T follicular helper cell (primary cell): ENCODE measurements at regions not wholly inside any gene's neighbourhood (a gene's known extent, or its start where the extent isn't known, plus 50 kb on each side); places are given as distances from the start of the nearest gene placed in this dataset.

ENCODE experiments used
- DNase-seq: peaks from one replicate; pipeline ENCODE4 v3.0.0-alpha.2; 2020; ENCODE audit warnings: low read depth

DNA sequence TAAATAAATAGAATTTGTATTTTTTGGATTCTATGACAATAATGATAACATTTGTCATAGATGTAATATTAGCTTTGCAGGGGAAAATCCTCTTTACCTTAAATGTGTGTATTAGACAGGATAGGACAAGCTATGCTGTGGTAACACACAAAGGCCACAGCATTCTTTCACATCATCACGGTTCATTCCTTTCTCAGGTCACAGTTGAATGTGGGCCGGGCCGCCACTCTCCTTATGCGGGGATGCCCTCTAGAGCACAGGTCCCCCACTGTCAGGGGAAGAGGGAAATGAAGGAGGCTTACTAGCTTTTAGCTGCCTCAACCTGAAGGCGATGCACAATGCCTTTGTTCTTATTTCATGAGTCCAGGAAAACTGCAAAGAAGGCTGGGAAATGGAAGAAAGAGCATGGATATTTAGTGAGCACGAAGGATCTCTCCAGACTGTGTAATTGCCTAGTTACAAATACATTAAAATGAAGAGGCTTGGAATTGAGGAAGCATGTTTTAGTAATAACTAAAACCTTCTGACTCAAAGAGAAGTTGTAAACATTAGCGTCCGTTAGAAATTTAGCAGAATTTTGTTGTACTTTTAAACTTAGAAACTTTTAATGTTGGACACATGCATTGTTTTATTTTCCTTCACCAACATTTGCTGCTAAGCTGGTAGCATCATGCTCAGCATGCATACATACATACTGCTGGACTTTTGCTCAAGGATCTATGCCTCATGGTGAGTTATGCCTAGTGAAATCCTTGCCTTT, 248.9 kb upstream of the FOXQ1 start:
- no peak for DNase-seq

DNA sequence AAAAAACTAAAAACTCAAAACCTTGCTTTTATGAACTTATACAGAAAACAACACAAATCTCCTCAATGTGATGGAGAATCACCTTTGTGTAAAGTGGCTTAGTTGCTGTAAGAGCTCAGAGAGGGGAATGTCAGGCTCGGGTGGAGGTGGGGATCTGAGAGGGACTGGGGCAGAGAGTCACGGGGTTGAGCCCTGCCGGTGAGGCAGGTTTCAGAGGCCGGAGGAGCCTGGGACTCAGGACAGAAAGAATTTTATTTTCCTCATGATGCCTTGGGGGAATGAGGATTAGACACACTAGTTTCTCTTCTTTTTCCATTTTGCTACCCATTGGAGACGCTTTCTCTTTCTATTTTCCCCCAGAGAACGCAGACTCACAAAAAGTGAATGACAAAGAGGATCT, 252.3 kb upstream of the FOXQ1 start:
- DNase-seq: no peak

DNA sequence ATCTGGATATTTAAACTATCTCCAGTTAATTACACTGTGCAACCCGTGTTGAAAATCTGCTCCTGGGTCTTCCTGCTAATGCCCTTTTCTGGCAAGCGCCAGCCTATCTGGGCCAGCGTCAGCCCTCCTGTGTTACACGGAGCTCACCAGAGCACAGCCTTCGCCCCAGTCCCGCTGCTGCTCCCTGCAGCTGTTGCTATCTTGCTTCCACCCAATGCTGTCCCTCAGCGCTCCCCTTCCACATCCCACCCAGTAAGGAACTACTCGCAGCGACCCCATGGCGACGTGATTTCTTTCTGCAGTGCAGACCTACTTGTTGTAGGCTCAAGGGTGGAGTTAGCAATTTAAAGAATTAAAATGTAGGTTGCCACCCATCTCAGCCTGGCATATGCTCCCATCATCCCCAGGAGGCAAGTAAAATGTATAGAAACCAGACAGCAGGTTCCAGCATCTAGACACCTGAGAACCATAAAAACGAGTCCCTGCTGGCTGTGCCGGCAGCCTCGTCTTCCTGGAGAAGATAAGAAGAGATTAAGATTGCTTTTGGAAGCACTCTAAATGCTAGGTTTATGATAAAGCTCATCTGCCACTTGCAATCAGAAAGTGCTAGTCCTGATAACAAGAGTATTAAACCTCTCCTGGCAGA, 254.3 kb upstream of the FOXQ1 start:
- no peak for DNase-seq

DNA sequence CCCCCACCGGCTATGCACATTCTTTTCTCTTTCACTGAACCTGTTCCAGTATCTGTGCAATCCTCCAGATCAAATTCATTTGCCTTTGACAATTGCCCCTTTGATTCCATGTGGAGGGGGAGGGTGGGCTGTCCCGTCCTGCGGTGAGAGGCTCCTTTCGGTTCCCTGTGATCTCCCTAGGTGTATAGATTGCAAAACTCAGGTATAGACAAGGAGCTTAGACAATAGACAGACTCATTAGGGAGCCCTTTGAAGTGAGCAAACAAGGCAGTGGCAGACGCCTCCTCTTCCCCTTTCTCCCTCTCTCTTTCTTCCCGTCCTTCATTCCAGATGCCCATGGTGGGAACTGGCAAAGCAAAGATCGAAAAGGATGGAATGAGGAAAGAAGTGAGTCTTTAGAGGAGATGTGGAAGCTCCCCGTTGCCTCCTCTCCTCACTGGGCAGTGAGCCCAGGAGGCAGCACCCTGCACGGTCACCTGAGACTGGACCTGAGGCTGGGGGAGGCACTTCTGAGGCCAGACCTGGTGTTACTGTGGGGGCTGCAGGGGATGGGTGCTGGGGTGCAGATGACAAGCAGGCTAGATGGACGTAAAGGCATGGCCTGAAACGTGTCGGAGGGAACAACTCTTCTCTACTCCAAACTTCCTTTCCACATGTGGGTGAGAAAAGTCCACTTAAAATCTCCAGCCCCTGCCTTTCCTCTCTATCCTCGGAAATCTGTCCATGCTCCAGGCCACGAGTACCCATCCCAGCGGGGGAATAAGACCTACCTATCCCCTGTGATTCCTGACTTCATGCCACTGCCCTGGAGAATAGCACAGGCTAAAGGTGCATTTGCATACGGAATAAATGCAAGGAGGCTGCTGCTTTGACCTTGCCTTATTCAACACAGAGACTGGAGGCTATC, 256.6 kb upstream of the FOXQ1 start:
- no peak for DNase-seq

DNA sequence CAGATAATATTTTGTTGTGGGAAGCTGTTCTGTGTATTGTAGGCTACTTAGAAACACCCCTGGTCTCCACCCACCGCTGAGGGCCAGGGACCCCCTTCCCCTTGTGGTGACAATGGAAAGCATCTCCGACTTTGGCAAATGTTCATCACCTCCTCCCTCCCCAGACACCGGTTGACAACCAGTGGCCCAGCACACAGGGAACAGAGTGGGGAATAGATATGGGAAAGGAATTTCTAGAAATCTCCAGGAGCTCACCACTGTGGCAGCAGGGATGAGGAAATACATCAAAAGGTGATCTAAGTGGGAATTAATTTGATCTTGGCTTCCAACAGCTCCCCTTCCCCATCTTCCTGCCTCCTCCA, 257.3 kb upstream of the FOXQ1 start:
- DNase-seq: no peak

DNA sequence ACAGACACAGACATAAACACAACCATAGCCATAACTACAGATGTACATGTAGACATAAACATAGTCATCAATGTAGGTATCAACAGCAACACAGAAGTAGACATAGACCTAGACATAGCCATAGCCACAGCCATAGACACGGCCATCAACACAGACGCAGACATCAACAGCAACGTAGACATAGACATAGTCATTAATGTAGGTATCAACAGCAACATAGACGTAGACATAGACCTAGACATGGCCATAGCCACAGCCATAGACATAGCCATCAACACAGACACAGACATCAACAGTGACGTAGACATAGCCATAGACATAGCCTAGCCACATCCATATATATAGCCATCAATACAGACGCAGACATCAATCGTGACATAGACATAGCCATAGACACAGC, 258.3 kb upstream of the FOXQ1 start:
- DNase-seq: no peak

DNA sequence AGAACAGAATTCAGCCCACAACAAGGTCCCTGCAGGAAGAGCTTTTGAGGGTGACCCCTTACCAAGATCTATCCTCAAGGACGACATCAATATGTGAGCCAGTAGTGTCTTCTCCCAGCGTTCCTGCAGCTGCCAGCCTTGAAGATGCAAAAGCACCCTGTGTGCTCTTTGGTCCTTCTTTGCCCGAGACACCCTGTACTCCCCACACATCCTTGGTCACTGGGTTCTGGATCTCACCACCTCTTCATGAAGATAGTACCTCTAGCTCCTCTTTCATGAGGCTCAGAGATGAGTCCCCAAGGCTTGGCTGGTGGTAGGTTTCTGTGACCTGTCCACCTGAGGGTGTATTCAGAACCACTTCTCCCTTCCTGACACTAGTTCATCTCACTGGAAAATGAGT, 259.6 kb upstream of the FOXQ1 start:
- no peak for DNase-seq

DNA sequence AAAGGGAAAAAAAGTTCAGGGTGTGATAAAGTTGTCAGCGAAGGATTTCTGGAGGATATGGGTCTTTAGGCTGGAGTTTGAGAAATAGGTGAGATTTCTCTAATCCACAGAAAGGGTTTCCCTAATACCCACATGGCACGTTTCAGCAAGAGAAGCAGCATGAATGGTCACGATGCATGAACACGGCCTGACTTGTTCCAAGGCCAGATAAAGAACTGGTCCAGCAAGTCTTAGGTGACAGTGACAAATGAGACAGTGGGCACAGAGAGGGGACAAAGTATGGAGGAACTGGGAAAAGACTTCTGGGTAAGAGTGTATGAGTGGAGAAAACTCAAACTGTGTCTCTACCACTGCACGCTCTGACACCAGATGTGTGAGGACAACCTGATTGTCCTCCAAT, 262.0 kb upstream of the FOXQ1 start:
- DNase-seq: no peak

DNA sequence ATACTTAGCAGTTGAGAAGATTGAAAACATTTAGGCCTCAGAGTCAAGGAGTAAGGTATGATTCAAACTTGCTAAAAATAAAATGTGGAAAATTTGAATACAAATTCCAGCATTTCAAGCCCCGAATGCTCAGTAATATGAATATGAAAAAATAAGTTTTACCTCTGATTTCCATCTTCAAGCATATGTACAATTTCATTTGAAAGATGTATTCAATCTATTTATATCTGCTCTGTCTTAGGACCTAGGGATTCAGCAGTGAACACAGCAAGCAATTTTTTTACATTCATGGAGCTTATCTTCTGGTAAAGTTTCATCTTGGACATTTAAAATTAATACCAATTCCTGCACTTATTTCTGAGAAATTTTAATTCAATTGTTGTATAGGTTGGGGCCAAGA, 262.7 kb upstream of the FOXQ1 start:
- no peak for DNase-seq

DNA sequence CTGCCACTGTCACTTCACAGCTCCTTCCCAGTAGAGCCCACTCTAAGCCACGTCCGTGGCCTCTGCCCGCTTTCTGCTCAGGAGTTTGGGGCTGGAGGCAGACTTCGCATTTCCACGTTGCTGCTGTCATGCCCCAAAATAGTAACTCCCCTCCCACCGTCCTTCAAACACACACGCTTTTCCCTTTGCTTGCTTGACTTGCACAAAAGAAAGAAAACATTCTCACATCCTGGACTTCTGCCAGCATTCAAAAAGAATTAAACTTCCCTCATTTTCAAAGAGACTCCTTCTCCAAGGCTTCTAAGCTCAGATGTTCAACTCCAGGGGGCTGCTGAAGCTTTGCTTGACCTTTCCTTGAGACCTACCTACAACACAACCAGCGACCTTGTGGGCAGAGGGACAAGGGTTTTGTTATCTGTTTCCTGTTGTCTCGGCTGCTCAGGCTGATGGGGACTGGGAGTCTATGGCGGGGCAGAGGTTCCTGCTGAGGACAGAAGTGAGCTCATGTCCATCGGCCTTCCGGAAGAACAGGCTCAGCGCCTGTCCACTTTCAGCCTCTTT, 263.8 kb upstream of the FOXQ1 start:
- DNase-seq: no peak

DNA sequence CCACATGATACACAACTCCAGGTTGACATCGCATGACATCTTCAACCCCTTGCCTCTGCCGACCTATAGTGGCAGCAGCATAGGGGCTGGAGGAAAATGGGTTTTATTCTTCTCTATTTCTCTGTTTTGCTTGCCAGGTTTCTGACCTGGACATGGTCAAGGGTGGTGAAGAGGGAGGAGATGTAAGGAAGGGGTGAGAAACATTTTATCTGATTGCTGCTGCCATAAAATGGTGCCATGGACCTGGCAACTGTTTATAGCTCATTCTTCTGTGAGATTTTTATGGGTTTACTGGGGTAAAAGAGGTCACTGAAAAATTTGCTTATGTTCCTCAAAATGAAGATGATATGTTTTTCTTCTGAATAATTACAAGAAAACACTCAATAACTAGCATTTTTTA, 266.7 kb upstream of the FOXQ1 start:
- DNase-seq: no peak

DNA sequence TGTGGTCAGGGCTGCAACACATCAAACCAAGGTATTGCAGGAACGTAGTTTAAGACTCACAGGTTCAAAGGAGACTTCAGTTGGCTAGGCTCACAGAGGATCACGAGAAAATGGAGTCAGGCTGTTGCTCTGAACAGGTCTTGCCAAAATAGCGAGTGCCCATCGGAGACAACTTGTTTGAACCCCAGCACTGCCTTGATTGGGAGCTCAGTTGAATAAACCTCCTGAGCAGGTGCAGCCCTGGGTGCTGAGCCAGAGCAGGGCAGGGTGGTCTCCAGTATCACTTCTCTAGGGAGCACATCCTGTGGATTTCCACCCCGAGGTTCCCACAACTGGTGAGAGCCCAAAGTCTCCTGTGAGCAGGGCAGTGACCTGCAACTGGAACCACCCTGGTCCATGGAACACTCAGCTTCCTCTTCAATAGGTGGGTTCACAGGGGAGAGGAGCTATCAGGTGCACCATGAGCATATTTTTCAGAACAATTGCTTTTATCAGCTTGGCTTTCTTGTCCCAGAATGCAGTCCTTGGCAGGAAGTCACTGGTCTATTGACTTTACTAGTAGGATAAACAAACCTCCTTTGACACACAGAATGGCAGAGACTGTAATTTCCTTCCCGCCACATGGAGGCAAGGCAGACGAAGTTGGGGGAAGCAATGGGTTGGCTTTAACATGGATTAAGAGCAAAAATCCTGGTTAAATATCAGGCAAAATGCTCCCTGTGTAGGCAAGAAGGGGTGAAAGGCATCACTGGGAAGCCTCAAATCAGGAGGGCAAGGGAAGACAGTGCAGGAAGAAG, 267.7 kb upstream of the FOXQ1 start:
- no peak for DNase-seq

DNA sequence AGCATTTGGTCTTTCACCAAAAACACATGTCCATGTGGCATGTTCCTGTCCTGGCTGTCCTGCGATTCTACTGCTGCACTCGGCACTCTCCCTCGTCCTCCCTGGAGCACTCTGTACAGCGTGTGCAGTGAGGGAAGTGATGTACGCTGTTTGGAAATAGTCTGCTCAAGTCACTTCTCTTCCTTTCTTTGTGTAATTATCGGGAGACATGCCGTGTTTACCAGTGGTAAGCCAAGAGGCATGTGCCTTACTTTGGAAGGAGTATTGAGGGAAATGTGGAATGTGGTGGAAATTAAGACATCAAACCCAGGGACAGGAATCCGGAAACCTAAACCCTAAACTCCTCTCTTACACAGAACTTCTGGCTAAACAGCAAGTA, 268.5 kb upstream of the FOXQ1 start:
- DNase-seq: no peak

DNA sequence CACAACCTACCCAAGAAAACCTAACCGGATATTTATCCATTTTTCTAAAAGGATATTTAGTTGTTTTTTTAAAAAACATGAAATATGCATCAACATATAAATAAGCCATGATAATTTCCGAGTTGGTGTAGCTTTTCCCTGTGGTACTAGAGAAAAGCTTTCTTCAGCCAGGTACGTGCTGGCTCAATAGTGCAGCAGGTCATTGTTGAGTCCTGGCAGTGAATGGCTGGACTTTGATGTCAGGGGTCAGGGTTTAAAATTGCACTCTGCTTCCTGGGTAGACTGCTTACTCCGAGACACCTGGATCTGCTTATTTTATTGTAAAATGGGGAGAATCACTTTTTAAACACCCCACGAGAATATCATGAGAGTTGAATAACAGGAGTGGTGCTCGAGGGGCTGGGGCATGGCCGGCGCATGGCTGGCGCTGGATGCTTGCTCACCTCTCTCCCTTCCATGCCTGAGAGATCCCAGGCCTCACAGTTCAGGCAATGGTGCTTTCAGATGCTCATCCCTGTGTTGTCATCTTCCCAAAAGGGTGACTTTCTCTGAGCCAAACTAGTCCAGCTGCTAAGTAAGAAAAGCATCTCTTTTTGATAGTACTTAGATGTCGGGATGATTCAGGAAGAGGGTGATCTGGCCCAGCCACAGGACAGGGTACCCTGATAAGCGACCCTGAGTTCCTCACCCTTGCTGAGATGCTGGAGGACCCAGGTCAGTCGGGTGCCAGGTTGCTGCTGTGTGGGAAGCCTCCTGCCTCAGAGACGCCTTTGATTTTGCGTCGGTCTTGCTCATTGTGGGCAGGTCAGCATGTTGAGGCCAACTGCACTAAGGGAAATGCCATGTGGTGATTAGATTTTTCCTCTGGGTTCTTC, 269.1 kb upstream of the FOXQ1 start:
- no peak for DNase-seq

DNA sequence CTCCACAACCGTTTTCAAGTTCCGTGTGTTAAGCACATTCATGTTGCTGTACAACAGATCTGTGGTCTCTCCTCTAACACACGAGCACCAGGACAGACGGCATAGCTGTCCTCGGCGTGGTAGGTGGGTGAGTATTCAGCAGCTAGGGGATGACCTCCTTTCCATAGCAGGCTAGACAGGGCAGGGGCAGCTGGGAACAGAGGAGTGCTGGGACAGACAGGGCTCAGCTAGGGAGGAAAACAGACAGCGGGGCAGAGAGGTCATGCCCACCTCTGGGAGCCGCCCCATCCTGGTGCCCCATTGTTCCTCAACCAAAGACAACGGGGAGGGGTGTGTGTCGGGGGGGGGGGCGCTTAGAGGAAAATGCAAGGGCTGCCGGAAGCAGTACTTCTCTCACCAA, 271.5 kb upstream of the FOXQ1 start:
- DNase-seq: no peak

DNA sequence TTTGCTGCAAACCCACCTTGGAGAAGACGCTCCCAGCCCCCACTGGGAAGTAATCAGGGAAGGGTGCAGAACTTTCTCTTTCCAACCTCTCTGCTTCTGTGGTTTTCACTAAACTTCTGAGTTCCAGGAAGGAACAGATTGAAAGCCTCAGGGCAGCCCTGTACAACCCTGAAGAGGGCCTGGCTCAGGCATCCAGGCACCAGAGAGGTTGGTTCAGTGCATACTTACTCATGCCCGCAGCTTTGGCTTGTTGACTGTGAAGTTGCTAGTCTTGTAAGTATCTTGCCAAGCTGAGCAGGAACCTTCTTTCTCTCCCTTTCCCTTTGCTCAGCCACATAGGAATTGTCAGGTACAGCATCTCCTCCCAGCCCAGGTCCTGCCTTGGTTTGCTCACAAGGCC, 272.2 kb upstream of the FOXQ1 start:
- DNase-seq: no peak

DNA sequence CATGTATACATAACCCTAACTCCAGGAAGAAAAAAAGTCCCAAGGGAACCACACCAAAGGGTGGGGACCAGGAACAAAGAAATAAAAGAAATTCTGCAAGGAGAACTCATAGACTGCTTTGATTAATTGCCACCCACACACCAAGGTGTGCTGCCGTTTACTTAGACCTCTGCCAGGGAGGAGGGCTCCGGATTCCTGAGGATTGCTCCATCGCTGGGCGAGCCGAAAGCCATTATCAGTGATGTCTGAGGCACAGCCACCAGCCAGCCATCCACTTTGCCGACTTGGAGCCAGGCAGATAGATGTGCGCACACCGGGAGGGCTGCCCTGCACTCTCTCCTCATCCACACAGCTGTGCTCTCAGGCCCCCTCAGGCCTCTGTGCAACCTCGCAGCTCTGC, 272.7 kb upstream of the FOXQ1 start:
- no peak for DNase-seq

DNA sequence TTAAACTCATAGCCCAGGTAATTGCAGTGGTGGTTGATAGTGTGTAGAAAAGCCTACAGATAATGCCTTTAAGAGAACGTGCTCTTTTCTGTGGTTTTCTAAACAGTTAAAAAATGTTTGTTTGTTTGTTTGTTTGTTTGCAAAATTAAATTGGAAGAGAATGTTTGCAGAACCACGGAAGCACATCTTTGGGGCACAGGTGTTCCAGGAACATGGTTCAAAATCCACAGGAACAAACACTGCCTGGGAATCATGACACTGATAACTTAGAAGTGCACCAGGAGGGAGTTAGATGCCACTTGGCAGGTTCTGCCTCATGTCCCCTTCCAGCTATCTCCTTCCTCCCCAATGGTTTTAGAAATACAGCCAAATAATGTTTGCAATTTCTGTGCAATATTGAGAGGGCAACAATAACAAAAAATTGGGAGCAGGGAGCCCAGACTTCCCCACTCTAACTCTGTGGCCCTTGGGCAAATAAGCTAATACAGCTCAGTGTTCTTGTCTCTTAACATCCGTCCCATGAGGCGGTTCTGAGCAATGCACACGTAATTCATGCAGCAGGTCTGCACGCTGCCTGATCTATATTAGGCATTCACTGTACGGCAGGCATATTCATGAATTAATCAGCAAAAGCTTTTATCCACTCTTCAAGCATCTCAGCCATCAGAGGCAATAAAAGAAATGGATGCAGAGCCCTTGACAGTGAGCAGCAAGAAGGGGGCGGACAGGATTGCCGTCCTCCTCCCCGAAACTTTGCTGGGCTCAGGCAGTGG, 274.3 kb upstream of the FOXQ1 start:
- no peak for DNase-seq

DNA sequence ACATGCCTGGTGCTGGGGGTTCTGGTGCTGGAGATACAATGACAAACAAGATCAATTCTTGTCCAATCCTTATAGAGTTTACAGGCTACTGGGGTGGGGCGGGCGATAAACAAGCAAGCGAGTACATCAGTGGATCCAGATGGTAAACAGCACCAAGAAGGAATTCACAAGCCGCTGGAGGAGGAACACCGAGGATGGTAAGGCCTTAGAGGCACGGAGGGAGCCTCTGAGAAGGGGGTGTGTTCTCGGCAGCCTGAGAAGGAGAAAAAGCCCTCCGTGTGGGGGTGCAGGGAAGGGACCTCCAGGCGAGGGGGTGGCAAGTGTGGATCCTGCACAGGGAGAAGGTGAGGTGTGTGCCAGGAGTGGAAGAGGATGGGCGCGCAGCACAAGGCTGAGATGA, 276.5 kb upstream of the FOXQ1 start:
- no peak for DNase-seq

DNA sequence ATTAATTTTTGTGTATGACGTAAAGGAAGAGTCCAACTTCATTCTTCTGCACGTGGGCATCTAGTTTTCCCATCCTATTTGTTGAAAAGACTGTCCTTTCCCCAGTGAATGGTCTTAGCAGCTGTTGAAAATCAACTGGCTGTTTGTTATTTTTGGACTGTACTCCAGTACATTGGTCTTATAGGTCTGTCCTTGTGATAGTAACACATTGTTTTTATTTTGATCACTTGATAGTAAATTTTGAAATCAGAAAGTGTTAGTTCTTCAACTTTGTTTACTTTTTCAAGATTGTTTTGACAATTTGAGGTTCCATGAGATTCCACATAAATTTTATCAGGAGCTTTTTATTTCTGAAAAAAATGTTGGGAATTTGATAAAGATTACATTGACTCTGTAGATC, 280.2 kb upstream of the FOXQ1 start:
- DNase-seq: no peak
